ENCODE measurements at regions not wholly inside any gene's neighbourhood (a gene's known extent, or its start where the extent isn't known, plus 50 kb on each side); places are given as distances from the start of the nearest gene placed in this dataset.

DNA sequence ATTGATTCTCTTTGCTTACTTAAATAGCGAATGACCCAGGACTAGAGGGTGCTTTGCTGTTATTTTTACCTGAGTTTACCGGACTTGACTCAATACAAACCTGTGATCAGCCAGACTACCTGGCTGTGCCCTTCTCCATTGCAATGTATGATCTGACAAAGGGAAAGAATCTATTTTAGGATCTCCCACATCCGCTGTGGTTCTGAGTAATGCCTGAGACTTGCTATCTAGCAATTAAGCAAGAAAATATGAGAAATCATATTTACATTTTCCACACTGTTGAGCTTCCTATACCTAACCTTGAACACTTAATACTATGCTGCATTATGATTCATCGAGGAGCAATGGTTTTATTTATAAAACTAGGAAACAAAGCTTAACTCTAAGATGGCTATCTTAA, 215.2 kb downstream of the RAD51AP2 start:
- DNase-seq = no peak

DNA sequence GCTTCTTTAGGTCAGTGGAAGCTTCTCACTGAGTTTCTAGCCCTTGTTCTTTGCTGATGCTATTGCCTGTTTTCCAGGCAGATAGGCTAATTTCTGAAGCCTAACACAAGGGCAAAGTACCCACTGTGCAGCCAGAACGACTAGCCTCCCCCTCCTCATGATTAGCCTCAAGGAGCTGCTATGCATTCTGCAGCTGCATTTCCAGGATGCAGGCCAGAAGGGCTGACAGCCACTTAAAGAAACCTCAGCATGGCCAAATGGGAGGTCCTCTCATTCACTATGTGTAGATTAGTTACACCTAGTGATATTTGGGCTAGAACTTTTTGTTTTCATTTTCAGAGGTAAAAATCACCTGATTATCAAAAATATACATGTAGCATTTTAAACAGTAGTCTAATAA, 216.0 kb downstream of the RAD51AP2 start:
- DNase-seq = no peak

DNA sequence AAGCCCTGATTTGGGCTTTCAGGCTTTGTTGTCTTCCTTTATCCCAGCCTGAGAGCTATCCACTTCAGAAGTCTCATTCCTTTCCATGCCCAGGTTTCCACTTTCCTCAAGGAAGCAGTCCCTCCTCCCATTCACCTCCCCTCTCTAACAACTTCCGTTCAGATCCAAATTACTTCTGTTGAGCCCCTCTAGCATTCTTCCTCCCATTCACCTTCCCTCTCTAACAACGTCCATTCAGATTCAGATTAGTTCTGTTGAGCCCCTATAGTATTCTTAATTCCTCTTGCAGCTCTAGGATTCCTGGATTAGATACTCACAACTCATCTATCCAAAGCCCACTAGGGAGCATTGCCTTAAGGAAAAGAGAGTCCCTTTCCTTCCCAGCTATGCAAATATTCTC, 216.8 kb downstream of the RAD51AP2 start:
- DNase-seq = no peak

DNA sequence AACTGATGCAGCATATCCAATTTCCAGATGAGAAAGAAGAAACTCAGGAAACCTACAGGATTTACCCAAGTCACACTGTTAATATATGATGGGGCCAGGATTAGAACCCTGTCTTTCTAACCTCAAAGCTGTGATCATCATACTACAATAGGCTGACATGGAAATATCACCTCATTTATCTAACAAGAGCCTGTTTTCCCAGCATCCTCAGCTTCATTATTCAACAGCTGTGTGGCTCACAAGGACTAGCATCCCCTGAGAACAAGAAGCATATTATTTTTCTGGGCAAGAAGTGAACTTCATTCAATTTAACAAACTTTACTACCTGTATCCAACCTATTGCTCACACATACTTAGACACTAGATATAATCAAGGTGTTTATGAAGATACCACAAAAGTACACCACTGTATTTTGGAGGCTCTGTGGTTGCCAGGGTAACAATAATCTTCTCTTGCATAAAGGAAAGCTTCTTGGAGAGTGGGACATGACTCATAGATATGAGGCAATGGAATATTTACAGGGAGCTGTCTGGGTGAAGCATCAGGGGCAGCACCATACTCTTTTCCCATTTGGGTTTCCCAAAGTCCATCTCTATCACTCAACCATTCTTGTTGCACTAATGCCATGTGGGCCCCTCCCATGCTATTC, 218.2 kb downstream of the RAD51AP2 start:
- DNase-seq = no peak

DNA sequence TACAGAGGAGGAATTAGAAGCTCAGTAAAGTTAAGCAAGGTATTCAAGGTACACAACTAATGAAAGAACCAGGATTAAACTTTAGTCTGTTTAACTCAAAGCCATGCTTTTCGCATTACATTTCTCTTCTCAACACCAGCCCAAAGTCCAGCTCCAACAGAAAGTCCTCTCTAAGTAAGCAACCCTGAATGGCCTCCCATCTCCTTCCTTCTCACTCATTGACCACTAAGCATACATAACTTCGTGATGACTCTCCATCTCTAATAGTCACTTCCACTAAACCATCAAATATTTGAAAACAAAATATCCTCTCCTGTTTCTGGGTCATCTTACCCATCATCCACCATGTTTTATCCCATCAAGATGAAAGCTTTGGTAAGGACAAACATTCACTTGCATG, 219.8 kb downstream of the RAD51AP2 start:
- no peak for DNase-seq

DNA sequence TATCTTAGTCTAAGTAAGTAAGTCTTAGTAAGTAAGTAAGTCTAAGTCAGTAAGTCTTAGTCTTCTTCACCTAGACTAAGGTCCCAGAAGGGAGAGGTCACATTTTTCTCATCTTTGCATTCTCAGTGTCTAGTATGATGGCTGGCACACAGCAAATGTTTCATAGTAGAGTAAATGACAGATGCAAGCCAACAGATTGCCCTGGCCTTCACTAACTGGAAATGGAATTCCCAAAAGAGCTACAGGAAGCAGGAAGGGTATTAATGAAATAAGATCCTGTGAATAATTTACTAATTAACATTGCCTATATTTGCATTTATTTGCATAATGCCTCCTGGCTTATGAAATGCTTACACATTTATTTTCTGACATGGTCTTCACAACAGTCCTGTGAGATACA, 221.6 kb downstream of the RAD51AP2 start:
- no peak for DNase-seq

DNA sequence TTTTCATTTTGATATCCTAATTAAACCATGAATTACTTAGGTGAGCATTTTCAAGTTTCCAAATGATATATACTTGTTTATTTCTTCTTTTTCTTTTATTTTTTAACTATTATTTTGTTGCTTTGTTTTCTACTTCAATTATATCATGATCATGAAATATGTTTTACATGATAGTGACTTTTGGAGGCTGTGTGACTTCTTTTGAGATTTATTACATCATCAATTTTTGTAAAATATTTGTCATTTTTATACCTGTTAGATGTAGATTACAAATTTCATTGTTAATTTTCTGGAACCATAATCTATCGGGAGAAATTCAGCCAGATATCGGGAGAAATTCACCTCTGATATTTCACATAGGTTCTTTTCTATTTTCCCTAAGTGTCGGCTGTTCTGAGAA, 228.6 kb downstream of the RAD51AP2 start:
- DNase-seq = no peak

DNA sequence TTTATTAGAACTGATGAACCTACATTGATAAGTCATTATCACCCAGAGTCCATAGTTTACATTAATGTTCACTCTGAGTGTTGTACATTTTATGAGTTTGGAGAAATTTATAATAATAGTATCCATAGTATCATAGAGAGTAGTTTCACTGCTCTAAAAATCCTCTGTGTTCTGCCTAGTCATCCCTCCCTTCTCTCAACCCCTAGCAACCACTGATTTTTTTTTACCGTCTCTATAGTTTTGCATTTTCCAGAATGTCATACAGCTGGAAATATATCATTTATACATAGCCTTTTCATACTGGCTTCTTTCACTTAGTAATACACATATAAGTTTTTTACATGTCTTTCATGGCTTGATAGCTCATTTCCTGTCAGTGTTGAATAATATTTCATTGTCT, 231.1 kb downstream of the RAD51AP2 start:
- DNase-seq = no peak

DNA sequence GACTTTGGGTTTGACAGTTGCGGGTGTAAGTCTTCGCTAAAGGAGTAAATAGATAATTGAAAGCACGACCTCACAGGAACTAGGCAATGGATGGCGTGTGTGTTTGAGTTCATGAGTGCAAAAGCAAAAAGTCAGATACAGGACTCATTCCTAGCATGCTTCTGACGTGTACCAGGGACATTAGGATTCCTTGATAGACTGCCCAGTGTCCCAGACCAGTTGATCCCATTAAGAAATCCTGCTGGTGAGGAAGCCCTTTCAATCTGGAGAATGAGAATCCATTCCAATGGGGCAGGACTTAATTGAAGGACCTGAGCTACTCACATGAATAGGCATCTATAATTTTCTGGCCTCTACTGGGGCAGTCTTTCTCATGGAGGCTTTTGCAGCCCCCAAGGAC, 235.4 kb downstream of the RAD51AP2 start:
- DNase-seq = no peak

DNA sequence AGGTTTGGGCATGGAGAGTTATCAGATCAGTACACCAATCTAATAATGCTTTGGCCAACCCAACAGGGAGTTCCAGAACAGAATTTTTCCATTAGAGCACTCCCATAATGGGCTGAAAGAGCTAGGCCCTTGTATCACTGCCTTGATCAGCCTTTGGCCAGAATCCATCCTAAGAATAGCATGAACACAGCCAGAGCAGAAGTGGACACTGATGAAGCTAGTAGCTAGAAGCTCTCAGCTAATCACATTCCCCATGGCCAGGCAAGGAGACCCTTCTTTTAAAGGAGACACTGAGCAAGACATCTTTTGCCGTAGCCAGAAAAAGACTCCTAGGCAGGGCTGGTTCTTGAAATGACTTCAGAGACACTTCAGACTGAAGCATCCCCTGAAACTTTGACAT, 236.0 kb downstream of the RAD51AP2 start:
- DNase-seq = no peak

DNA sequence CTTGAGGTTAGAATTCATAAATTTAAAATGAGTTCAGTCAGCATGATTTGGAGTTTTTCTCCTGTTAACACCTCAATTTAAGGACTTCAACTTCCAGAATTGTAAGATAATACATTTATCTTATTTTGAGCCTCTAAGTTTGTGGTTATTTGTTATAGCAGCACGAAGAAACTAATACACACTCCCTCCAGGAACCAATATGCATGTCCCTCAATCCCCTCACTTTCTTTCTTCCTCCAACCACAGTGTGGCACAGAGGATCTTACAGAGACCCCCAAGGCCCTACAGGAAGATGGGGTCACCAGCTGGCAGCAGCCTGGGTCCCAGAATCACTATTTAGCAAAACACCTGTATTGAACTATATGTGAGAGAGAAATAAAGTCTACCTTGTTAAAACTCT, 242.0 kb downstream of the RAD51AP2 start:
- DNase-seq = no peak

DNA sequence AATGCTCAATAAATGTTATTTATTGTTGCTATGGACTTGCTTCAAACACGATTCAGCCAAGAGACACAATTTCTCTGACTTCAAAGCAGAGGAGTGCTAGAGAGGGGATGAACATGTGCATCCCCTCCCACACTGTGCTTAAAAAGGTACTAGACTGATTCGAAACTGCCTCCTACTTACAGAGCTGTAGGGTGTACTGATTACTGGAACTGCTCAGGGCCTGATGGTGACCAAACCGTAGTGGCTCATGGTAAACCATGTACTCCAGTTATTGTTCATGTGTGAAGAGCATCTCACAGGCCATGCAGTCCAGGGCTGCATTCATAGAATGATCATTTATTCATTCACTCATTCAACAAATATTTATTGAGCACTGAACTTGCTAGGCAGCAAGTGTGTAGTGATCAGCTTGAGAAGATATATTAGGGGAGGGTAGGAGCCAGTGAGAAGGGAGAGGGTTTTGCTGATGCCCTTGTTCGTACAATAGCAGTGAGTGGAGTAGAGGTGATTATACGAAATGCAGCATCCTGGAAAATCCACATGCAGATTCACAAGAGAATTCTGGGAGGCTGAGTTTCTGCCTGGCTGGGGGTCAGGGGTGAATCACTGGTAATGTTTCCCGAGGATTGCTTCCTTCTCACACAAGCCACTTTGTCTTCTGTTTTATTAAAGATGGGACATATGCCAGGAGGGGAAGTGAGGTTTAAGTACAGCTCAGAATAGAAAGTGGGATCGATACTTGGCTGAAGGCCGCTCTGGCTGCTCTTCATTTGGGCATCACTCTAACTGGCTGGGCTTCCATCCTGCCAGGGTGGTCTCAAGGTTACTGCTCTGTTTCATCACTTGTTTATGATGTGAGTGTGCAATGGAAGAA, 245.4 kb downstream of the RAD51AP2 start:
- DNase-seq = no peak

DNA sequence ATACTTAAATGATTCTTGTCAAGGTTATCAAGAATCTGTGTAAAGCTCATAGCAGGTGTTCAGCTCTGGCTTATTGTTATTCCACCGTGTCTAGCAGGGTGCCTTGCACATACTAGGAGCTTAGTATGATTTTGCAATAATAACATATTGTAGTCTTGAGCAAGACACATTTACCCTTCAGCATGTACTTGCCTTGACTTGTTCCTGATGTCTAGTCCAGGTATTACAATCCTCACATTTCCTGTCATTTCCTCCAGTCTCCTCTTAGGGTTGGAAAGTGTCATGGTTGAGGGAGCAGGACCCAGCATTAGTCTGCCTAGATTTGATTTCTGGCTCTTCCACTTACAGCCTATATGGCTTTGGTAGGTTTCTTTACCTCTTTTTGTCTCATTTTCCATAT, 246.1 kb downstream of the RAD51AP2 start:
- DNase-seq = no peak

DNA sequence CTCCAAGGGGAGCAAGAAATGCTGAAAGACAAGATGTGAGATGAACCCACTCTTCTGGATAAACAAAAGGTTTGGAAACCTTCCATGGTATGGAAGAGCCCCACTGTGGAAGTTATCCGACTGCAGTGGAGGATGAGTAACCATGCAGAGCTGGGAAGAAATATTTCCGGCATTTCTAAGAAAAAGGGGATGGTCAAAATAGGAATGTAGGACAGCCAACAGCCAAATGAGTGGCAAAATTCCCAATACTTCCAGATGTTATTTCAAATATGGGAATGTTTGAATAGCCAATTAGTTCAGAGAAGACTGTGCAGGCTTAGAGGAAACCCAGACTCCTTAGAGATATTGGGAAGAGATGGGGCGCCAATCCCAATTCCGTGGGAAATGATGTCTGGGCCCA, 246.8 kb downstream of the RAD51AP2 start:
- DNase-seq = no peak

DNA sequence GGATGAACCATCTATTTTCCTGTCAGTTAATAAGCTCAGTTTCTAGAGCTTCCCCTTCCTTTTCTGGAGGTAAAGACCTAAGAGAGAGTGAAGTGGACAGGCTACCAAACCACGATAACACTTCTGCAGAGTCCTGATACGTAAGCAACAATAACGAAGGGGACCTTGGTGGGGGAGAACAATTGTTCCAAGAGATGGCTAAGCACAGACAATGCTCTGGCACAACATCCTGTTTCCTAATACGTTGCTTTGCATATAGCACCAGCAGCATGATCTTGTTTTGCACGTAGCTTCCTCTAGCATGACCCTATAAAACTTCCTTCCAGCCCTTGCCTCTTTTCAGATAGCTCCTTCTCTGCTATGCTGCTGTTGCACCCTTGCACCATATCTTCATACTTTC, 247.3 kb downstream of the RAD51AP2 start:
- no peak for DNase-seq

DNA sequence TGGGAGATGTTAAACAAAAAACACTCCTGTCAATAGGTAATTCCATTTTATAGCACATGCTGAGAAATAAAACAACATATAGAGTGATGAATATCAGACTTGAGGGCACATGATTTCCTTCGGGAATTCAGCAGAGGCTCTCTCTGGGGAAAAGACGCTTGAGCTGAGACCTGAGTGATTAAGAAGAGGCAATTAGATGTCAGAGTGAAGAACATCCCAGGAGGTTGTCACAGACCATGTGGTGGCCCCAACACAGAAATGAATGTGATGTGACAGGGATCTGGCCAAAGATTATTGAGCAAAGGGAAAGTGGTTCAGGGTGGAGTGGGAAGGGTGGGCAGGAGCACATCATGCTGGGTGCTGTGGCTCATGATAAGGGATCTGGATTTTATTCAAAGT, 254.7 kb downstream of the RAD51AP2 start:
- DNase-seq = no peak

DNA sequence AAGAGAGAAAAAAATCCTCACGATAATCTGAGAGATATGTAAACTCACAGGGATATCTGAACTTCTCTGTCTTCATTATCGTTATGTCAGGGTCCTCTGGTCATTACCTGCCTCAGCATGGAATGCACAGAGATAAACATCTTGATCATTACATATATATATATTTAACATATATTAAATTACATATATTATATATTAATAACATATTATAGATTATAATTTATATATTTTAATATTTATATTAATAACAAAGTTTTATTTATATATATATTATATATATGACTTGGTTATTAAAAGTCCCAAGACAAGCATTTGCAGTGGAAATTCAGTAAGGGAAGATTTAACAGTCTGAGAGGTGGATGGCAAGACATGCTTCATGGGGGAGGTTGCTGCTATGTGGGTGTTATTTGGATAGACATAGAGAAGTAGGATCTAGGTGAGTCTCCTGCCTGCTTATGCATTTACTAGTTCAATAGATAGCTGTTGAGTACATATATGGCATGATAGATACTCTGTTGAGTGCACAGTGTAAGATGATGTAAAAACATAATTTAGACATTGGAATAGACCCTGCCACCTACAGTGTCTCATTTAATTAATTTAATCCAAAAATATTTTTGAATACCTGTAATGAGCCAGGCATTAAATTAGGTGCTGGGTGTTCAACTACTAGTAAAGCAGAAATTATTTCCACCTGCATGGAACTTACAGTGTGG, 255.2 kb downstream of the RAD51AP2 start:
- DNase-seq = no peak

DNA sequence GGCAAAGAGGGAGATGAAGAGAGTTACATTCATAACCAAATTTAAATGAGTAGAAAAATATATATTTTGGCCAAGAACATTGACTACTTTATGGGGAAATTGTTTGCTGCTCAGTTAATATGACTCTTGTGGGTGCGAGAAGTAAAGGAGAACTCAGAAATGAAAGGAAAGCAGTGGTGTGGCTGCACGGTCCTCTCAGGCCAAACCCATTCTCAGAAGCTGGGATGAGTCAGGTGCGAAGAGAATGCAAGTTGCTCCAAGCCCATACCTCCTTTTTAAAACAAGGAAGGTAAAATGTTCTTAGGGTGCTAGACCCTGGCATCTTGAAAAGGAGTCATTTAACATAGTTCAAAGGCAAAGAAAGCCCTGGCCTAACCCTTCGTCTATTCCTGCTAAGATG, 258.6 kb downstream of the RAD51AP2 start:
- DNase-seq = no peak

DNA sequence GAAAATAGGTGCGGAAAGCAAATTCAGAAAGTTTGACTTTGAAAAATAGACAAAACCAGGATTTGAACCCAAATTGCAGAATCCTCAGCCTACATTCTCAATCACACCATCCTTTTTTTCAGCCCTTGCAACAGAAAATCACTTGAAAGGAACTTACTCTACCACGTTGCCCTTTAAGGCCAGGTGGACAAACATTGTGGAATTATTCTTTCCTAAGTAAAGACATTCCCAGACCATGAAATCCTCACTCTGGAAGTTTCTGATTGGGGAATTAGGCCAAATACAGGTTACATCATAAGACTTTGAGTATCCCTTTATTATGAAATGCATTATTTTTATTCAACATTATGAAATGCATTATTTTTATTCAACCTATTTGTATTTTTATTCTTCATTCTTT, 259.4 kb downstream of the RAD51AP2 start:
- DNase-seq = no peak

DNA sequence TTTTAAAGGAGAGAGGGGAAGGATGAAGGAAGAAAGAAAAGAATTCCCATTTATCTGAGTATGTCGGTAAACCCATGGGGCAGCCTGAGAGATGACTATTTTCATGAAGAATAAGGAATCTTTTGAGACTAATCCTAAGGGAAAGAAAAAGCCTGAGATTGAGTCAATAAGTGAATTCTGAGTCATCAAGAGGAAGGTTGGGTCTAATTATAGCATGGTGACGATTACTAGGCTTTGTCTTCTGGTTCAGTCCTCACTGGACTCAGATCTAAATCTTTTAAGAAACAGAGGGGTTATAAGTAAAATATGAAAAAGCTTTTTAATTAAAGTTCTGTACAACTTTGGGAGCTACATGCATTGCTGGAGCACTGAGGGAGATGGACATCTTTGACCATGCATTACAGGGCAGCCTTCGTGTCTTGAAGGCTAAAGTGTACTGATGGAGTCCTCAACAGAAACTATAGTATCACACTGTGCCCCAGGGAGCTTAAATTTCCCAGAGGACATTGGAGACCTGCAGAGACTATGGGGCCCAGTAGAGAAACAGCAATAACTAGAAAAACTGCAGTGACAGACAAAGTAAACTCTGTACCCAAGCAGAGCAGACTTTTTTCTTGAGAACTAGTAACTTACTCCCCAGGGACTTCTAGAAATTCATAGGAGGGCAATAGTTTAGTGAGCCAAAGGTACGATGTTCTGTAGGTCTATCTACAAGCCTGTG, 260.9 kb downstream of the RAD51AP2 start:
- no peak for DNase-seq

DNA sequence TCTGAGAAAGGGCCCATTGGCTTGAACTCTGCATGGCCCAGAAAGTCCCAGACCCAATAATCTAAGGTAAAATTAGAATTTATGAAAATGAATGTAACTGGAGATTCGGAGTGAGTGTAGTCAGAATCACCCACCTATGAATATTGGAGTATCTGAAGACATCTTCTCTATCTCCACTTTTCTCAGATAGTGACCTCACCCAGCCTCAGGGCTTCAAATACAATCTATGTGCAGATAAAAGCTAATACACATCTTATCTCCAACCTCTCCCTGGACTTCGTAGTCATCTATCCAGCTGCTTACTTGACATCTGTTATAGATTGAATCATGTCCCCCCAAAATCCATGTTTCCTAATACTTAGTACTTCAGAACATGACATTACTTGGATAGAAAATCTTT, 263.2 kb downstream of the RAD51AP2 start:
- no peak for DNase-seq

DNA sequence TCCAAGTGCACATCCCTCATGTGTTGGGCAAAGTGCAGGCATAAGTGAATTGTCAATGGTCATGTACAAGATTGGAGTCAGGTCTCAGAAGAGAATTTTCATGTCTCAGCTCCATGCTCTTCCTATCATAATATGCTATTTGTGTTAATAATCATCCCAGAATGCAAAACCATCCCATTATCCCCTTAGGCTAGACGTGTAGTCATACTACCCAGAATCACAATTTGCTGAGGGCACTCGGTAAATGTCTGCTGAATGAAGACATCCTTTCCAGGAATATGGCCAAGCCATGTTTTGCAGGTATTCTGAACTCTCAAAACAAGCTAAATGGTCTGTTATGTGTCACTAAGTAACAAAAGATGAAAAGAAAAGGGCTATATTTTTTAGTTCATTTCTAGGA, 263.8 kb downstream of the RAD51AP2 start:
- DNase-seq = no peak

DNA sequence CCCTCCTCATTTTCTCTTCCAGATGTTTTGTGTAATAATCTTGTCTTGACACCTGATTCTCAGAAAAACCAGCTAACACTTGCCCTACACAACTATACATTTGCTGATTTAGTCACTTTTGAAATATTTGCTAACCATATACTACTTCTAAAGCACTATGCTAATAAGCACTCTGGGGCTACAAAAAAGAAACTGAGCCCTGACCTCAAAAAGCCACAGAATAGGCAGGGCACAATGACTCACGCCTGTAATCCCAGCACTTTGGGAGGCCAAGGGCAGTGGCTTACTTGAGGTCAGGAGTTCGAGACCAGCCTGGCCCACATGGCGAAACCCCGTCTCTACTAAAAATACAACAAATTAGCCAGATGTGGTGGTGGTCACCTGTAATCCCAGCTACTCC, 266.0 kb downstream of the RAD51AP2 start:
- no peak for DNase-seq
